Esophagus muscularis mucosa (tissue), 4 donors: ENCODE measurements at regions not wholly inside any gene's neighbourhood (a gene's known extent, or its start where the extent isn't known, plus 50 kb on each side); places are given as distances from the start of the nearest gene placed in this dataset.
"Not testable (repeated sequence)": the region's sequence is repeated elsewhere in the genome, so short reads cannot be mapped to it uniquely, and the experiment has no call there.

Experiments
- DNase-seq: peaks from one replicate; pipeline ENCODE4 v3.0.0-alpha.2; 2017; ENCODE audit errors: extremely low spot score
- H3K27ac ChIP-seq, 4 donors: fragments of 200-600 bp; sonication (generic); replicated peaks in 1 of 4; 1 replicate in 3 of 4; 2 replicates in 1 of 4; pipeline ENCODE4 v1.5.1; 2016 to 2019; ENCODE audit warnings: mild to moderate bottlenecking in 1 of 4
- H3K27me3 ChIP-seq, 4 donors: fragments of 200-600 bp; sonication (generic); one replicate each; pipeline versions ENCODE4 v1.5.1 to v1.6.0; 2016 to 2019
- H3K36me3 ChIP-seq, 4 donors: fragments of 200-600 bp; sonication (generic); one replicate each; pipeline ENCODE4 v1.5.1; 2016 to 2019
- H3K4me1 ChIP-seq, 4 donors: fragments of 200-600 bp; sonication (generic); one replicate each; pipeline ENCODE4 v1.5.1; 2016 to 2019
- H3K4me3 ChIP-seq, 4 donors: fragments of 200-600 bp; sonication (generic); 1 replicate in 2 of 4; 2 replicates in 2 of 4; pipeline ENCODE4 v1.5.1; 2016 to 2019; ENCODE audit warnings: mild to moderate bottlenecking in 4 of 4, moderate library complexity in 1 of 4
- H3K9me3 ChIP-seq, 4 donors: fragments of 200-600 bp; sonication (generic); 1 replicate in 3 of 4; 2 replicates in 1 of 4; pipeline ENCODE4 v1.5.1; 2016 to 2019
- CTCF ChIP-seq, 3 experiments: fragments of 200-600 bp in 2 of 3; fragments of 450-650 bp in 1 of 3; sonication (generic) in 2 of 3; IDR thresholded peaks; one replicate each; pipeline ENCODE4 v1.5.1; 2017 to 2019; ENCODE audit warnings: antibody characterized with exemption in 3 of 3, mild to moderate bottlenecking in 2 of 3, moderate library complexity in 1 of 3
- EP300 ChIP-seq: sonication (generic); formaldehyde crosslinking; IDR thresholded peaks from one replicate; pipeline ENCODE4 v1.6.1; 2017; ENCODE audit warnings: antibody characterized with exemption
- POLR2A ChIP-seq: fragments of 450-650 bp; IDR thresholded peaks from one replicate; pipeline ENCODE4 v1.6.1; 2017; ENCODE audit warnings: antibody characterized with exemption, moderate library complexity, mild to moderate bottlenecking, low read depth
- POLR2AphosphoS5 ChIP-seq, 2 donors: sonication (generic); formaldehyde crosslinking; IDR thresholded peaks; one replicate each; pipeline ENCODE4 v1.6.1; 2017; ENCODE audit warnings: antibody characterized with exemption in 2 of 2
- WGBS: methylation state at CpG from one replicate; pipeline ENCODE4 v1.1.5; 2018; 5-methylcytosine and 5-hydroxymethylcytosine counted together
- intact Hi-C: fragments of 100-400 bp; cut with DNase I; formaldehyde crosslinking; loops from one replicate; pipeline ENCODE4 v1.15.1; 2023

GRCh38 chr10:35959252-35959651, 317.2 kb upstream of the FZD8 start:
- Histone ChIP-seq H3K4me3 (no peak overlapping the region), H3K27me3 (no peaks in the 10 kb centered on the region), H3K9me3 (no peaks in the 10 kb centered on the region), H3K4me1 (peaks cover 0 to 16% (median 10%) of the 10 kb centered on the region in 4 donors), H3K27ac (peak overlapping the region in 1 of 4 donors; percentile 26), H3K36me3 (no peaks in the 10 kb centered on the region)
- peak; percentile 60 for DNase-seq
- intact Hi-C loops = no loop called here
- TF ChIP-seq EP300 = no peak
- no peak for TF ChIP-seq POLR2AphosphoS5 (IDR thresholded peaks at IDR 0.05)
- TF ChIP-seq CTCF (IDR thresholded peaks at IDR 0.05) = no peak
- TF ChIP-seq POLR2A = no peak
- 43% methylated on average over 7 of the region's 7 CpGs for WGBS

GRCh38 chr10:35958609-35959008, 316.5 kb upstream of the FZD8 start:
- intact Hi-C loops, H3K9me3 ChIP-seq, H3K27ac ChIP-seq, H3K27me3 ChIP-seq, H3K4me3 ChIP-seq, DNase-seq, H3K36me3 ChIP-seq: not testable (repeated sequence)
- H3K4me1 ChIP-seq = peaks cover 0 to 16% (median 10%) of the 10 kb centered on the region in 4 donors

GRCh38 chr10:35950701-35951100, 308.6 kb upstream of the FZD8 start:
- intact Hi-C loops = no loop called here

GRCh38 chr10:35950226-35950625, 308.1 kb upstream of the FZD8 start:
- Histone ChIP-seq H3K27ac (no peak overlapping the region), H3K36me3 (no peaks in the 10 kb centered on the region), H3K4me1 (no peaks in the 10 kb centered on the region), H3K4me3 (no peak overlapping the region), H3K27me3 (no peaks in the 10 kb centered on the region), H3K9me3 (no peaks in the 10 kb centered on the region)
- TF ChIP-seq POLR2AphosphoS5 (IDR thresholded peaks at IDR 0.05) = no peak
- no peak for TF ChIP-seq CTCF (IDR thresholded peaks at IDR 0.05)
- TF ChIP-seq POLR2A = no peak
- TF ChIP-seq EP300 = no peak
- WGBS = 88% methylated on average over 8 of the region's 8 CpGs
- peak; percentile 60 for DNase-seq
- intact Hi-C loops = no loop called here

More at GRCh38 chr10:35950701-35951100, 308.6 kb upstream of the FZD8 start:
- peak; percentile 39 for DNase-seq
- H3K27ac ChIP-seq = no peak overlapping the region
- no peak for TF ChIP-seq POLR2AphosphoS5 (IDR thresholded peaks at IDR 0.05)
- no peak for TF ChIP-seq EP300
- no peak for TF ChIP-seq CTCF (IDR thresholded peaks at IDR 0.05)
- no peak for TF ChIP-seq POLR2A
- no peaks in the 10 kb centered on the region for H3K9me3 ChIP-seq
- H3K36me3 ChIP-seq = no peaks in the 10 kb centered on the region
- WGBS = 86% methylated on average over 5 of the region's 5 CpGs
- no peaks in the 10 kb centered on the region for H3K4me1 ChIP-seq
- no peaks in the 10 kb centered on the region for H3K27me3 ChIP-seq
- no peak overlapping the region for H3K4me3 ChIP-seq

- no peaks in the 10 kb centered on the region for H3K27me3 ChIP-seq
- H3K27ac ChIP-seq = no peak overlapping the region
- H3K9me3 ChIP-seq = no peaks in the 10 kb centered on the region
- intact Hi-C loops = no loop called here
- TF ChIP-seq EP300 (no peak), POLR2AphosphoS5 (IDR thresholded peaks at IDR 0.05) (no peak), CTCF (IDR thresholded peaks at IDR 0.05) (no peak), POLR2A (no peak)
- no peak overlapping the region for H3K4me3 ChIP-seq
- 94% methylated on average over 5 of the region's 5 CpGs for WGBS
- no peaks in the 10 kb centered on the region for H3K36me3 ChIP-seq
- no peak for DNase-seq
- H3K4me1 ChIP-seq = no peaks in the 10 kb centered on the region
Measured at GRCh38 chr10:35949811-35950211, 307.7 kb upstream of the FZD8 start.
